AG09309 (cell line): ENCODE measurements at regions not wholly inside any gene's neighbourhood (a gene's known extent, or its start where the extent isn't known, plus 50 kb on each side); places are given as distances from the start of the nearest gene placed in this dataset.

Experiments used
- DNase-seq: peaks from one replicate; pipeline ENCODE4 v3.0.0-alpha.2; 2010; ENCODE audit warnings: low read depth
- H3K4me3 ChIP-seq: 2 replicates; pipeline ENCODE4 v1.5.1; 2011; ENCODE audit warnings: mild to moderate bottlenecking, low read depth, low read length, moderate library complexity; ENCODE audit not compliant: control insufficient read depth
- CTCF ChIP-seq: IDR thresholded peaks from 2 replicates; pipeline ENCODE4 v1.5.1; 2011; ENCODE audit warnings: mild to moderate bottlenecking, low read depth, low read length, inconsistent platforms; ENCODE audit not compliant: insufficient read depth, control insufficient read depth; ENCODE audit errors: missing control alignments

- no peak for TF ChIP-seq CTCF
- DNase-seq, result no peak
- no peak overlapping the region for H3K4me3 ChIP-seq
These were observed 106.4 kb upstream of the CES5A start for GRCh38 chr16:55981557-55981956.

GRCh38 chr16:55976815-55977214 lies 101.6 kb upstream of the CES5A start:
- DNase-seq, result no peak
- TF ChIP-seq CTCF, result no peak
- no peak overlapping the region for H3K4me3 ChIP-seq

GRCh38 chr16:55971447-55971846 lies 96.3 kb upstream of the CES5A start:
- DNase-seq, result no peak
- TF ChIP-seq CTCF, result no peak
- H3K4me3 ChIP-seq, result no peak overlapping the region

- DNase-seq, result no peak
- no peak for TF ChIP-seq CTCF
- H3K4me3 ChIP-seq, result no peak overlapping the region
These were observed 93.0 kb upstream of the CES5A start for GRCh38 chr16:55968221-55968620.

DNA sequence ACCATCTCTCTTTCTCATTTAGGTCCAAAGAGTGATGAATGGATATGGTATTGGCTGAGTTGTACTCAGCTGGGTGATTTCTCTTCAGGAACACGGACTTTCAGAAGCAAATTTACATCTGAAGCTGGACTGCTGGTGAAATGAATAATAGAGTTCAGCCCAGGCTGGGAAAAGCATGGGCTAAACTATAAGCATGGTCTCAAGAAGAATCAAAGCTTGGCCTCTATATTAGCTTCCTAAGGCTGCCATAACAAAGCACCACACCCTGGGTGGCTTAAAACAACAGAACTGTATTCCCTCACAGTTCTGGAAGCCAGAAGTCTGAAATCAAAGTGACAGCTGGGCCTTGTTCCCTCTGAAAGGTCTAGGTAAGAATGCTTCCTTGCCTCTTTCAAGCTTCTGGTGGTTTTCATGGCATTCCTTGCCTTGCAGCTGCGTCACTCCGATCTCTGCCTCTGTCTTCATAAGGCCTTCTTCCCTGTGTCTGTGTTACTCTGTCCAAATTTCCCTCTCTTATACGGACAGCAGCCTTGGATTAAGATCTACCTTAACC lies 89.8 kb upstream of the CES5A start:
- no peak for TF ChIP-seq CTCF
- no peak for DNase-seq
- no peak overlapping the region for H3K4me3 ChIP-seq

DNA sequence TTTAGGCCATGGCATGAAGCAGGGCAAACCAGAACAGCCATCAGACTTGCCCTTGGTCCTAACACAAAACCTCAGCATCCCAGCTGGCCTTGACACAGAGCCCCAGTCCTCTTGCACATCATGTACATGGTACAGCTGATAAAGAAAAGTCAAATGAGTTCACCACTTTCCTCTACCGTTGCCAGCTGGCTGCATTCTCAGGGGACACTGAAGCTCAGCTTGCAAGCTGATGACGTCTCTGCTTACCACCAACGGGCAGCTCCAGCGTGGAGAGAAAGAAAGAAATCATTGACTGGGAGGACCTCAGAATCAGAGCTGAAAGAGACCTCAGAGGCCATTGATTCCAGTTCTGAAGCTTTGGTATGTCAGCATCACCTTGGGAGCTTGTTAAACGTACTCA lies 80.7 kb upstream of the CES5A start:
- DNase-seq, result no peak
- no peak overlapping the region for H3K4me3 ChIP-seq
- TF ChIP-seq CTCF, result no peak

- no peak for DNase-seq
- H3K4me3 ChIP-seq, result no peak overlapping the region
- no peak for TF ChIP-seq CTCF
These were observed 80.3 kb upstream of the CES5A start for GRCh38 chr16:55955424-55955823.
